ENCODE measurements at regions not wholly inside any gene's neighbourhood (a gene's known extent, or its start where the extent isn't known, plus 50 kb on each side); places are given as distances from the start of the nearest gene placed in this dataset.

DNA sequence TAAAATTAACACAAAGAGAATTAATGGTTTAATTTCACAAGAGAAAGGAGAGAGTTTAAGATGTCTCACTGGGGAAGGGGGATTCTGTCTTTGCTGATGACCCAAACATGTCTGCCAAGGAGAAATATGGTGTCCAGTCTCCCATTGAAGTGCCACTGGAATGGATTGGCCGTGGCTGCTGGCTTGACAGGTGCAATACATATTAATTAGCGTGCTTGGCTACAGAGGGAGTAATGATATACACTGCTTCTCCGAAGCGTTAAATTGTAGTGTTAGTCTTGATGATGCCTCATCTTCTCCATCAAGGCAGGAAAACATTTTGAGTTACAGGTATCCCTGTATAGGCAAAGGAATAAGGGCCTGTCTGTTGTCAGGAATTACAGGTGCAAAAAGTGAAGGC is 393.4 kb upstream of the TMPO start:
- no peaks in the 10 kb centered on the region for H3K79me2 ChIP-seq (ENCODE audit: insufficient read depth, low read length)
- no peak overlapping the region for H3K4me3 ChIP-seq (ENCODE audit: low read depth, low read length, poor library complexity, severe bottlenecking)
- H3K4me1 ChIP-seq (ENCODE audit: insufficient read depth, low read length, severe bottlenecking): no peaks in the 10 kb centered on the region
- no peaks in the 10 kb centered on the region; the same call in 1 of the 2 replicates for H3K27me3 ChIP-seq (ENCODE audit: insufficient read depth, low read length)
- H3K4me2 ChIP-seq (ENCODE audit: low read length): no peak overlapping the region
- H3F3A ChIP-seq (ENCODE audit: insufficient read depth, low read length): no peaks in the 10 kb centered on the region
- H3K9me3 ChIP-seq (ENCODE audit: low read length): no peaks in the 10 kb centered on the region
- no peaks in the 10 kb centered on the region for H3K36me3 ChIP-seq (ENCODE audit: insufficient read depth, low read length)
- H3K27ac ChIP-seq (ENCODE audit: low read depth, low read length, poor library complexity, severe bottlenecking): no peak overlapping the region
- no peaks in the 10 kb centered on the region for H3K9me2 ChIP-seq (ENCODE audit: low read depth, low read length)
- H4K20me1 ChIP-seq (ENCODE audit: insufficient read depth, low read length): no peaks in the 10 kb centered on the region
- no peak overlapping the region for H3K9ac ChIP-seq (ENCODE audit: low read length)
- TF ChIP-seq, protein P1, sequence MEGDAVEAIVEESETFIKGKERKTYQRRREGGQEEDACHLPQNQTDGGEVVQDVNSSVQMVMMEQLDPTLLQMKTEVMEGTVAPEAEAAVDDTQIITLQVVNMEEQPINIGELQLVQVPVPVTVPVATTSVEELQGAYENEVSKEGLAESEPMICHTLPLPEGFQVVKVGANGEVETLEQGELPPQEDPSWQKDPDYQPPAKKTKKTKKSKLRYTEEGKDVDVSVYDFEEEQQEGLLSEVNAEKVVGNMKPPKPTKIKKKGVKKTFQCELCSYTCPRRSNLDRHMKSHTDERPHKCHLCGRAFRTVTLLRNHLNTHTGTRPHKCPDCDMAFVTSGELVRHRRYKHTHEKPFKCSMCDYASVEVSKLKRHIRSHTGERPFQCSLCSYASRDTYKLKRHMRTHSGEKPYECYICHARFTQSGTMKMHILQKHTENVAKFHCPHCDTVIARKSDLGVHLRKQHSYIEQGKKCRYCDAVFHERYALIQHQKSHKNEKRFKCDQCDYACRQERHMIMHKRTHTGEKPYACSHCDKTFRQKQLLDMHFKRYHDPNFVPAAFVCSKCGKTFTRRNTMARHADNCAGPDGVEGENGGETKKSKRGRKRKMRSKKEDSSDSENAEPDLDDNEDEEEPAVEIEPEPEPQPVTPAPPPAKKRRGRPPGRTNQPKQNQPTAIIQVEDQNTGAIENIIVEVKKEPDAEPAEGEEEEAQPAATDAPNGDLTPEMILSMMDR (IDR thresholded peaks at IDR 0.05; ENCODE audit: low read length): no peak
- no peak for TF ChIP-seq EZH2 (IDR thresholded peaks at IDR 0.05; ENCODE audit: borderline replicate concordance, low read length)
- H2AFZ ChIP-seq (ENCODE audit: low read length): no peak overlapping the region

DNA sequence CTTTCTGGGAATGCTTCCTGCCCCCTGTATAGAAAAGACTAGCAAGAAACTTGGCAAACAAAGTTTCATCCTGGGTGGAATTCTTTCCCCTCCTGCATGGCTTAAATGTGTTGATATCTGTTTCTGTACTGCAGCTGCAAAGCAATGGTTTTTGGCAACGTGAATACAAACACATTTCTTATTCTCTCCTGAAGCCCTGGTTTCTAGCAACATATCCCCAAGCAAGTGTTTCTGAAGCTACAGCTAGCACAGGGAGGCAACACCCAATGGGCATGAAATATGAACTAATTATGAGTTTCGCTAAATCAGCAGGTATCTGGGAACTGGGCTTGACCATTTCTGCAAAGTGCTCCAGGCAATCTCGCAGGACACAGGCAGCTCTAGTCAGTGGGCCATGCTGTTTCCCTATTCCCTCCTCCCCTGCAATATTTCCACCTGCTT is 392.3 kb upstream of the TMPO start:
- Histone ChIP-seq H3K36me3 (ENCODE audit: insufficient read depth, low read length) (no peaks in the 10 kb centered on the region), H3K4me2 (ENCODE audit: low read length) (no peak overlapping the region), H3F3A (ENCODE audit: insufficient read depth, low read length) (no peaks in the 10 kb centered on the region), H3K9me3 (ENCODE audit: low read length) (no peaks in the 10 kb centered on the region), H3K4me1 (ENCODE audit: insufficient read depth, low read length, severe bottlenecking) (no peaks in the 10 kb centered on the region), H3K27me3 (ENCODE audit: insufficient read depth, low read length) (no peaks in the 10 kb centered on the region; the same call in 1 of the 2 replicates), H3K9ac (ENCODE audit: low read length) (no peak overlapping the region), H4K20me1 (ENCODE audit: insufficient read depth, low read length) (no peaks in the 10 kb centered on the region), H3K9me2 (ENCODE audit: low read depth, low read length) (no peaks in the 10 kb centered on the region), H3K79me2 (ENCODE audit: insufficient read depth, low read length) (no peaks in the 10 kb centered on the region), H3K4me3 (ENCODE audit: low read depth, low read length, poor library complexity, severe bottlenecking) (no peak overlapping the region), H3K27ac (ENCODE audit: low read depth, low read length, poor library complexity, severe bottlenecking) (no peak overlapping the region), H2AFZ (ENCODE audit: low read length) (no peak overlapping the region)
- no peak for TF ChIP-seq EZH2 (IDR thresholded peaks at IDR 0.05; ENCODE audit: borderline replicate concordance, low read length)
- TF ChIP-seq, protein P1 (IDR thresholded peaks at IDR 0.05; ENCODE audit: low read length): no peak

DNA sequence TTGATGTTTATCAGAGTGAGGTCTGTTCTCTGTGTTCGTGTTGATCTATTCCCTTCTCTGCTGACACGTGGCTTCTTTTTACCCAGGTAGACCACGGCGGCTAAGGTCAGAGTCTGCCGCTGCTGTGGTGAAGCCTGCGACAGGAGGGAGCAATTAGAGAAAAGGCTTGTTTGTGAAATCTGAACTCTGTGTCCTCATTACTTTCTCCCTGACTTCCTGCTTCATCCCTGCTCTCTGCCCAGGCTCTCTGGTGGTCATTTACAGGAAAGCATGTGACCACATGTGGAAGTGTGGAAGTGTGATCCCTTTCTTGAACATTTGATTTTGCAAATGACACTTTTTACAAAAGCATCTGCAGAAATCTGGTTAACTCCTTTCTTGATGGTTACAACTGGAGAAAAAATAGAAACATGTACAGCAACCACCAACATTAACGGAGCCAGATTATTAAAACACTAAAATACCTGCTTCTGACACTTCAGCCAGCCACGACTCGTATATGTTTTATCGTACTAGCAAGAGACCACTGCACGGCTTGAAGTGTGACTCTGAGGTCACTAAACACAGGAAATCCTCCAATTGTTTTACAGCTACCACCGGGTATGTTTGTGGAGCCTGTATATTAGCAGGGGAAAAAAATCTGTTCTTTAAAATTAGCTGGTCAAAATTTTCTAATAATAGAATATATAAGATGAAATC is 388.6 kb upstream of the TMPO start:
- H4K20me1 ChIP-seq (ENCODE audit: insufficient read depth, low read length): no peaks in the 10 kb centered on the region
- TF ChIP-seq EZH2 (IDR thresholded peaks at IDR 0.05; ENCODE audit: borderline replicate concordance, low read length): no peak
- TF ChIP-seq, protein P1 (IDR thresholded peaks at IDR 0.05; ENCODE audit: low read length): no peak
- no peaks in the 10 kb centered on the region for H3K9me3 ChIP-seq (ENCODE audit: low read length)
- no peaks in the 10 kb centered on the region for H3K4me1 ChIP-seq (ENCODE audit: insufficient read depth, low read length, severe bottlenecking)
- no peak overlapping the region for H3K9ac ChIP-seq (ENCODE audit: low read length)
- no peaks in the 10 kb centered on the region for H3K9me2 ChIP-seq (ENCODE audit: low read depth, low read length)
- no peak overlapping the region for H3K4me2 ChIP-seq (ENCODE audit: low read length)
- H3F3A ChIP-seq (ENCODE audit: insufficient read depth, low read length): no peaks in the 10 kb centered on the region
- H3K4me3 ChIP-seq (ENCODE audit: low read depth, low read length, poor library complexity, severe bottlenecking): no peak overlapping the region
- no peak overlapping the region for H2AFZ ChIP-seq (ENCODE audit: low read length)
- no peaks in the 10 kb centered on the region; the same call in 1 of the 2 replicates for H3K27me3 ChIP-seq (ENCODE audit: insufficient read depth, low read length)
- no peaks in the 10 kb centered on the region for H3K36me3 ChIP-seq (ENCODE audit: insufficient read depth, low read length)
- no peaks in the 10 kb centered on the region for H3K79me2 ChIP-seq (ENCODE audit: insufficient read depth, low read length)
- H3K27ac ChIP-seq (ENCODE audit: low read depth, low read length, poor library complexity, severe bottlenecking): no peak overlapping the region
